HG03439 (cell line): ENCODE measurements at regions not wholly inside any gene's neighbourhood (a gene's known extent, or its start where the extent isn't known, plus 50 kb on each side); places are given as distances from the start of the nearest gene placed in this dataset.
"Not testable (repeated sequence)": the region's sequence is repeated elsewhere in the genome, so short reads cannot be mapped to it uniquely, and the experiment has no call there.

Experiments used
- ATAC-seq: cut with Tn5 transposase; IDR thresholded peaks from one replicate; pipeline ENCODE4 v1.9.1; 2021; ENCODE audit warnings: mild to moderate bottlenecking, moderate library complexity; ENCODE audit not compliant: unreplicated experiment

DNA sequence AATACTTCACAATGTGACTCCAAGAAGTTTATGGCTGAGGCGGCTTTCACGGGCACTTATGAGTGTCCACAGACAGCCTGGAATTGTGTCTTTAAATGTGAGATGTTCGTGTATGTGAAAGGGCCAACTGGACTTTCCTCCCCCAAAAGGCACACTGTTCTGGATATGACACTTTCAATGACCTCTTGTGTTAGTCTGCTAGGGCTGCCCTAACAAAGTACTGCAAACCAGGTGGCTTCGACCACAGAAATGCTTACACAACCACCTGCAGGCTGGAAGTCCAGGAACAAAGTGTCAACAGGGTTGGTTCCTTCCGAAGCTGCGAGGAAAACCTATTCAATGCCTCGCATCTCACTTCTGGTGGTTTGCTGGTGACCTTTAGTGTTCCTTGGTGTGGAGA lies 281.7 kb downstream of the ANAPC1 start:
- not testable (repeated sequence) for ATAC-seq

DNA sequence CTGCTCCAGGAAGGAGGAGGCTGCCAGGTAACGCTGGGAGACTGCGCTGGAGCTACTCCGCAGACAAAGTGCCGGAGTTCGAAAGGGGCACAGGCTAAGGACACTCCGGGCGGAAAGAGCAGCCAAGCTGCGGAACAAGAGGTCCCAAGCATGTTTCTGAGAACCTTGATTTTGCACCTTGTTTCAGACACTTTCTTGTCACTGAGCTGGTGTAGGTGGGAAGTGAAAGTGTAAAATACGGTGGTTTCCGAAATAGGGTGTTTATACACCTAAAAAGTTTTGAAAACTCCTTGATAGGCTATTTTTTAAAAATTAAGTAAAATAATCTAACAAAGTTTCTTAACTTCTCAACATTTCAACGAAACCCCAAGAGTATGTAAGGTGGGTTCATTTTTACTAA lies 278.2 kb downstream of the ANAPC1 start:
- ATAC-seq = not testable (repeated sequence)

DNA sequence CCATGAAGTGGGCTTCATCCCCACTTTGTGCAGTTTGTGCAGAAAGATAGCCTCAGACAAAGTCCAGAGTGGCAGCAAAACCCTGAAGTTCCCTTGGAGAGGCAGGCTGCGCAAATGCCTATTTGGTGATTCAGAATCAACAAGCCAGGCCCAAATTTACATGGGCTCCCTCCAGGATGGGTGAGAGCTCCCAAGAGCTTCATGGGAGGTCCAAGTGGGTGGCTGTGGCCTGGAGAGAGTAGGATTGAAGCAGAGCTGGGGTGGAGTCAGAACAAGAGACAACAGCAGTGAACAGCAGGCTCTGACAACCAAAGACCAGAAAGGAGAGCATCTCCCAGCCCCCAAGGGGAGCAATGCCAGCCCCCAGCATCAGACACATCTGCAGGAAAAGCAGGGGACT lies 277.4 kb downstream of the ANAPC1 start:
- not testable (repeated sequence) for ATAC-seq

DNA sequence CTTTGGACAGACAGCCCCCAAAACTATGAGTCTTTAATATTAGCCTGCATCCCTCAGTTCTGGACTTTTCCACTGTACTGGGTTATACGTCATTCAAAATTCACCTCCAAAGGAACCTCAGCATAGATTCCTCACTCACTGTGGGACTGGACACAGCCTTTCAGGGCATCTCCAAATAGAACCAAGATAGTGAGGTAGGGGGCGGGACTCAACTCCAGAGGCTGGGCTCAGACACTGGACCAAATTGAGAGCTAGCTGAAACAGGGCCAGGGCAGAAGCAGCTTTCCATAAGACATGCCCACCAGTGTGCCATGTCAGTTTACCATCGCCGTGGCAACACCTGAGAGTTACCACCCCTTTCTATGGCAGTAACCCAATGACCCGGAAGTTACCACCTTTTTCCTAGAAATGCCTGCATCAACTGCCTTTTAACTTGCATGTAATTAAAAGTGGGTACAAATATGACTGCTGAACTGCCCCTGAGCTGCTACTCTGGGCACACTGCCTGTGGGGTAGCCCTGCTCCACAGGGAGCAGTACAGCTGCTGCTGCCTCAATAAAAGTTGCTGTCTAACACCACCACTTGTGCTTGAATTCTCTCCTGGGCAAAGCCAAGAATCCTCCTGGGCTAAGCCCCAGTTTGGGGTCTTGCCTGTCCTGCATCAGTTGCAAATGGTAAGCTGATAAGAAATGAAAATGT lies 274.7 kb downstream of the ANAPC1 start:
- not testable (repeated sequence) for ATAC-seq

DNA sequence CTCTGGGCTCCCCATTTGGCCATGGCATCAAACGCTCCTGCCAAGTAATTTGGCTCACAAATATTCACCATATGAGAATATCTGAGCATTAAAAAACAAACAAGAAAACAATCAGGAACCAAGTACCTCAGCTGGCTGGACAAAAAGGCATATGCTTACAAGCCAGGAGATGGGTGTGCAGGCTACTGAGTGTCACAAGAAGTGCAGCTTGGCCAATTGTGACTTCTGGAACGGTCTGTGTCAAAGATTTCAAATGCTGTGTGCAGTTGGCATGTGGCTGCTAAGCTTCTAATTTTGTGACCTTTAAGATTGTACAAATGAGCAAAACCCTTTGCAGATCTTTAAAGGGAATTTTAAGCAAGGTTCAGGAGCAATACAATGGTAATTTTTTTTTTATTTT lies 274.0 kb downstream of the ANAPC1 start:
- ATAC-seq = not testable (repeated sequence)

DNA sequence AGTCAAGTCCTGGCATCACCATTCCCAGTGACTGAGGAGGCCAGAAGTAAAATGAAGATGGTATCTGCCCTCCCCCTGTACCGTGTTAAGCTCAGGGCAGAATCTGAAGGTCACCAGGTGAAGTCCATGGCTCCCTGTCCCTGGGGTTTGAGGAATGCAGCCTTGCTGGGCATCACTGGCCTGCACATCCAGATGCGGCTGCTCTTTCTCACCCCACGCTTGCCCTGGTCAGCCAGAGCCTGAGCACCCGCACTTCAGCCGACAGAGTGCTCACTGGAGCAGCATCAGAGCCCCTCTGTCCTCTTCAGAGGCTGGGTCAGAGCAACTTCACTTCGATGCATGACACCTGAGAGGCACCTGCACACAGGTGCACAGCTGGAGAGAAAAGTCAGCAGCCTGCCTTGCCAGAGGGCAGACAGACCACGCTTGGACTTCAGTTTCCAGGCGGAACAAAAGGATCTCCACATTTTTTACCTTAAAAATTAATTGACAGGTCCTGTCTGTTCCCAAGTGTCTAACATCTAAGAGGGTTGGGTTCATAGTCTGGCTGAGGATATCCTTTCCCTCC lies 267.3 kb downstream of the ANAPC1 start:
- ATAC-seq = no peak

DNA sequence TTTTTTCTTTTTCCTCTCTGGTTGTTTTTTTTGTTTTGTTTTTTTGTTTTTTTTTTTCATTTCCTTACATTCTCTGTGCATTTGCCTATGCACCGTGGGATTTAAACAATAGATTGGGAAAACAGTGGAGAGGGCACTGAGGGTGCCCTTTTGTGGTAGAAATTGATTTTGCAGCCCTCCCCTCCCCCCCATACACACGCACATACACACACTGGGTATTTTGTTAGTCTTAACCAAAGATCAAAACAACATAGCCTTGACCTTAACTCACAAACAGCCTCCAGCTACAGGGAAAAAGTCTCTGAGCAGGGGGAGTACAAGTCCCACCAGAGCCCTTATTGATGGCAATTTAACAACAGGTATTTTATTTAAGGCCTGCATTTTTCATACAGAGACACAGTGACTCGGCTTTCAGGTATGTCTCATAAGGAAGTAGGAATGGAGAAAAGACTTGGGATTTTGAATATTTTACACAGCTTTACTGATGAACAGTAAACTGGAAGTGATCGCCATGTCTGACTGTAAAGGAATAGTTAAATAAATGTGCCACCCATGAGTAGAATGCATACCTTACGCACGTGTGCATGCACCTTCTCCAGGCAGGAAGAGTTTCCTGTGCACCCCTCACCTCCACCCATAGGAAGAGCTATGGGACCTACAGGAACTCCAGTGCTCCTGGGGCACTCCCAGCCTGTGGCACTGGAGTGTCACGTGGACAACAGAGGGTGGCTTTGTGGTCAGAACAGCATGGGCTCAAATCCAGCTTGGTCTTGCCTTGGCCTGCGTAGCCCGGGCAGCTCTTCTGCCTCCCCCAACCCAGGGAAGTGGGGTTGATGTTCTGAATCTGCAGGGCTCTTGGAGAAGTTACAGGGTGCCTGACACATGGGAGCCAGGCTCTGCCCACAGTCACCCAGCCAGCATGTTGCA lies 266.4 kb downstream of the ANAPC1 start:
- no peak for ATAC-seq

DNA sequence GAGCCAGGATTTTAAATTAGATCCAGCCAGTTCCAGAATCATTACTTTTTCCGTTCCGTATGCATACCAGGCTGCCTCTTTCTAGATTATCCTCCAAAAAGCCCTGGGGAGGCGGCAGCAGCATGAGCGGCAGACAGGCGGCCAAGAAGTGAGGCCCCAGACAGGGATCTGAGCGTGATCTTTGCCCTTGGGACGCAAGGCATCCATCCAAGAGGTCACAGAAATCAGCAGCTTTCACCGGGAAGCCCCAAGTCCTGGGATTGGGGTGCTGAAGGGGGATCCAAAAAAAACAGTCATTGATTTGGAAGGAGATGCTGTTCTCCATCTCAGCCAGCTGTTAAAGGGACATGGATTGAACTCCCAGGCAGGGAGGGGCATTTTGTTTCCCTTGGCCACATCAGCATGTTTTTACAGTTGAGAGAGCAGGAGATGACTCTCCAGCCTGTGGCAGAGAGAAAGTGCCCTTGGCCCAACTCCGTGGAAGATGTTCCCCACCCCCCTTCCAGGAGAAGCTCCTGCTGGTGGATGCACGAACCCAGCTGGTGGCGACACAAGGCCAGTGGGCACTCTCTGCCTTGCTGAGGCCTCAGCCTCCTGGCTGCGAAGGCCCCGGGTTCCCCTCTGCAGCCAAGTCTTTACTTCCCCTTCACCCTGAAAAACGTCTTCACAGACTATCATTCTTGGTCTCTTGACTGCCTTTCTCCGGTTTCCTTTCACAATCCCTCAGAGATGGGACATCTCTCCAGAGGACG lies 265.6 kb downstream of the ANAPC1 start:
- no peak for ATAC-seq

DNA sequence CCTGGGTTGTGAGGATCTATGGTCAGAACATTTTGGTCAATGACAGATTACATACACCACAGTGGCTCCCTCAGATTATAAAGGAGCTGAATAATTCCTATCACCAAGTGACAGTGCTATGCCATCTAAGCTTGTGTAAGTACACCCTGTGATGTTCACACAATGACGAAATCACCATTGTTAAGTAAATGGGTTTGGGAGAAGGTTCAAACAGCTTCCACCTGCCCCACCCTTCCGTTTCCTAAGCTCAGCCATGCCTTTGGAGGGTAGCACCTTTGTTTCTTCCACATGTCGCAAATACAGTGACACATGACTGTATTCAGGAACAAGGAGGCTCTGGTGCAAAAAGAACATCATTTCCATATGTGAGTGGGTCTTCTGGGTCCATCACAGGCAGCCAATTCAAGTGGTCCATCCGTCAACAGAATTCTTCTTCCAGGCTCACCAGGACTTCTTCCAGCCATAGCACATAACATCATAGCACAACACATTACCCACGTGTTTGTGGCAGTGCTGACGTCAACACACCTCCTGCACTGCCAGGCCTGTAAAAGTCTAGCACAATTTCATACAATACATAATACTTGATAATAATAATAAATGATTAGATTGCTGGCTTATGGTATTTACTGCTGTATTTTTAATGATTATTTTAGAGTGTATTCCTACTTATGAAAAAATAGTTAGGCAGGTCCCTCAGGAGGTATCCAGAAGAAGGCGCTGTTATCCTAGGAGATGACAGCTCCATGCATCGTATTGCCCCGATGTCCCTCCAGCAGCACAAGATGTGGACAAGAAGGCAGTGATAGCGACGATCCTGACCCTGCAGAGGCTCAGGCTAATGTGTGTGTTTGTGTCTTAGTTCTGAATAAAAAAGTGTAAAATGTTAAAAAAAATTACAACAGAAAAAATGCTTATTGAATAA lies 264.8 kb downstream of the ANAPC1 start:
- no peak for ATAC-seq

DNA sequence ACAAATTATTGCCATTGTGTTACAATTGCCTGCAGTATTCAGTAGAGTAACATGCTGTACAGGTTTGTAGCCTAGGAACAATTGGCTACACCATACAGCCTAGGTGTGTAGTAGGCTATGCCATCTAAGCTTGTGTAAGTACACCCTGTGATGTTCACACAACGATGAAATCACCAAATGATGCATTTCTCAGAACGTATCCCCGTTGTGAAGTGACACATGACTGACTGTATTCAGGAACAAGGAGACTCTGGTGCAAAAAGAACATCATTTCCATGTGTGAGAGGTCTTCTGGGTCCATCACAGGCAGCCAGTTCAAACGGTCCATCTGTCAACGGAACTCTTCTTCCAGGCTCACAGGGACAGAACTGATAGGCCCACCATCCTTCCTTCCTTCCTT lies 263.7 kb downstream of the ANAPC1 start:
- no peak for ATAC-seq

DNA sequence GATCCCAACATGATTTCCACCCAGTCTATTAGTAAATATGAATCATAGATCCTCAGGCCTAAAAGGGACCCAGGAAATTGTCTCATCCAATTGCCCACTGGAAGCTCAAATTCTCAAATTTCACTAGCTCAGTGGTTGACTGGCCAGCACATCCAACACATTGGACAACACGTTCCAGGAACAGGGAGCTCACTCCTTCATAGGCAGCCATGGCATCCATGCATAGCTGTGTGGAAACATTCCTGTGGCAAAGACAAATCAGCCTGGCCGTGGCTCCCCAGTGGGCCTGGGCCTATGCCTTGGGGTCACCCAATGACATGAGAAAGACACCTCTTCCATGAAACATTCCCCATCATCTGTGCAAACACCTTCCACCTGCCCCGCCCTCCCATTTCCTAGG lies 261.1 kb downstream of the ANAPC1 start:
- ATAC-seq = no peak

DNA sequence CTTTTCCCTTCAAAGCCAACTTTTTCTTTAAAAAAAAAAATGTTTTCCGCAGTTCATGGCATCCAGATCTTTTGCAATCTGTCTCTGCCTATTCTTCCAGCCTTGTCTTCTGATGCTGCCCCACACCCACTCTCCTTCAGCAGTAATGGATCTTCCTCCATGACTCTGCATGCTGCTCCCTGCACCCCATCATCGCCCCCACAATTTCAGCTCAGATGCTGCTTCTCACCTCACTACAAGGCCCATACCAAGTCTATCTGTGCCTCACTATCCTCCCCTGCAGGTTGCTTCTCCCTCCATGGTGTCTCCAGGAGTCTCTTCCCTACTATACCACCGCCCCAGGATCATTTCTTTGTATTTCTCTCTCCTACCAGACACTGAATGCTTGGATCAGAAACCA lies 260.6 kb downstream of the ANAPC1 start:
- no peak for ATAC-seq

DNA sequence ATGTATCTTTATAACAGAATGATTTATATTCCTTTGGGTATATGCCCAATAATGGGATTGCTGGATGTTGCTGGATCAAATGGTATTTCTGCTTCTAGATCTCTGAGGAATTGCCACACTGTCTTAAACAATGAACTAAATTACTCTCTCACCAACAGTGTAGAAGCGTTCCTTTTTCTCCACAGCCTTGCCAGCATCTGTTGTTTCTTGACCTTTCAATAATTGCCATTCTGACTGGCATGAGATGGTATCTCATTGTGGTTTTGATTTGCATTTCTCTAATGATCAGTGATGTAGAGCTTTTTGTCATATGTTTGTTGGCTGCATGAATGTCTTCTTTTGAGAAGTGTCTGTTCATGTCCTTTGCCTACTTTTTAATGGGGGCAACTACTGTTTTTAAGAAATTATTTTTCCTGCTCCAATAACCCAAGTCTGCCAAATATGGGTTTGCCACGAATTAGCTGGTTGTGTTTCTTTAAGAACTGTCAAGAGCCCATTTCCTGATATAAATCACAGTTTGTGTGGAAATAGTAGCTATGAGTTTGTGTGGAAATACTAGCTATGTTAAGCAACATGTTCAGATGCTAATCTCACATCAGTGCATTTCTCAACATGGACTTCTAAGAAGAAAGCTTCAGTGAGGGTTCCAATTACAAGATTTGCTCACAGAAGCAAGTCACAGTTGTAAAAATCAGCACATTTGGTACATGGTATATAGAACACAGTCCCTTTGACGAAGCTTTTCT lies 259.4 kb downstream of the ANAPC1 start:
- no peak for ATAC-seq

DNA sequence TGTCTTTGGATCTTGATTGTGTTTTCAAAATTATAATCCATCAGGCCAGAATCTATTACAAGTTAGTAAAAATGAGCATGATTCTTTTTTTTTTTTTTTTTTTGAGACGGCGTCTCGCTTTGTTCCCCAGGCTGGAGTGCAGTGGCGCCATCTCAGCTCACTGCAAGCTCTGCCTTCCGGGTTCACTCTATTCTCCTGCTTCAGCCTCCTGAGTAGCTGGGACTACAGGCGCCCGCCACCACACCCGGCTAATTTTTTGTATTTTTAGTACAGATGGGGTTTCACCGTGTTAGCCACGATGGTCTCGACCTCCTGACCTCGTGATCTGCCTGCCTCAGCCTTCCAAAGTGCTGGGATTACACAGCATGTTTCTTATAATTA lies 258.8 kb downstream of the ANAPC1 start:
- not testable (repeated sequence) for ATAC-seq

DNA sequence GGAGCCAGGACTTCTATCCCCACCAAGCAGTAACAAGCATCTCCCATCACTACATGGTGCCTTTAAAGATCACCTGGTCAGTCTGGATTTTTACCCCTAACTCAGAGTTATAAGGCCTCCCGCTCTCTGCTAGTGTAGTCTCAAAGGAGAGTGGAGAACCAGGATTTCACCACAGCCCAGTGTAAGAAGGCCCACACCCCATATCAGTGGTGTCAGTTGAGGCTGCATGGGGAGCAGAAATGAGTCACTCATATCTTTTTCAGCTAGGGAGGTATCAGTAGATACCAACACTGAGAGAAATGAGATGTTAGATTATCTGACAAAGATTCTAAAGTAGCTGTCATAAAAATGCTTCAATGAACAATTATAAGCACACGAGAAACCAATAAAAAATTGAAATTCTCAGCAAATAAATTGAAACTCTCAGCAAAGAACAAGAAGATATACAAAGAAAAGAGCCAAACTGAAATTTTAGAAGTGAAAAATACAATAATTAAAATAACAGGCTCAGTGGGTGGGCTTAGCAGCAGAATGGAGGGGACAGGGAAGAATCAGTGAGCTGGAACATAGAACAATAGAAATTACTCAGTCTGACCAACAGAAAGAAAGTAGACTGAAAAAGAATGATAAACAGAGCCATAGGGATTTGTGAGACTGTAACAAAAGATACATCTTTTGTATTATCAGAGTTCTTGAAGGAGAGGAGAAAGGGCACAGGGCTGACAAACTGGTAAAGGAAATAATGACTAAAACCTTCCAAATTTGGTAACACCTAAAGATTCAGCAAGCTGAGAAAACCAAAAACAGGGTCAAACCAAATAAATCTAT lies 257.7 kb downstream of the ANAPC1 start:
- ATAC-seq = no peak

DNA sequence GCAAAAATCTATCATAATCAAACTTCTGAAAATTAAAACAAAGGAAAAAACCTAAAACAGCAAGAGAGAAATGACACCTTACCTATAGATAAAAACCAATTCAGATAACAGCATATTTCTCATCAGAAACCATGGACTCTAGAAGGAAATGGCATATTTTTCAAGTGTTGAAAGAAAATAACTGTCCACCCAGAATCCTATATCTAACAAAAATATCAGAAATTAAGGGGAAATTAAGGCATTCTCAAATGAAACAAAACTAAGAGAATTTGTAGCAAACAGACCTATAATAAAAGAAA lies 257.2 kb downstream of the ANAPC1 start:
- no peak for ATAC-seq

DNA sequence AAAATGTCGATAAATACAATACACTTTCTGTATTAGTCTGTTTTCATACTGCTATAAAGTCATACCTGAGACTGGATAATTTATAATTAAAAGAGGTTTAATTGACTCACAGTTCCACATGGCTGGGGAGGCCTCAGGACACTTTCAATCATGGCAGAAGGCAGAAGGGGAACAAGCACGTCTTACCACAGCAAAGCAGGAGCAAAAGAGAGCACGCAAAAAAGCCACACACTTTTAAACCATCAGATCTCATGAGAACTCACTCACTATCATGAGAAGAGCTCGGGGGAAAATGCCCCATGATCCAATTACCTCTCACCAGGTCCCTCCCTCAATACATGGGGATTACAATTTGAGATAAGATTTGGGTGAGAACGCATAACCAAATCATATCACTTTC lies 256.7 kb downstream of the ANAPC1 start:
- no peak for ATAC-seq

DNA sequence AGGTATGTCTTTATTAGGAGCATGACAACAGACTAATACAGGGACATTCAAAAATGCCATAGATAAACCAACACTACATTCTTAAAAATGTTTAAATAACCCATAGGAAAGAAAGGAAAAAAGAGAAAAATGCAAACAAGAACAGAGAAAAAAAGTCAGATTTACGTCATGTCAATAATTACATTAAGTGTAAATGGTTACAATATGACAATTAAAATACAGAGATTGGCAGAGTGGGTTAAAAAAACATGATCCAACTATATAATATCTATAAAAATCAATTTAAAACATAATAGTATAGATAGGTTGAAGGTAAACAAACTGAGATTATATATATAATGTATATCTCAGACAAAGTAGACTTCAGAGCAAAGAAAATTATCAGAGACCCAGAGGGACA lies 255.8 kb downstream of the ANAPC1 start:
- no peak for ATAC-seq

DNA sequence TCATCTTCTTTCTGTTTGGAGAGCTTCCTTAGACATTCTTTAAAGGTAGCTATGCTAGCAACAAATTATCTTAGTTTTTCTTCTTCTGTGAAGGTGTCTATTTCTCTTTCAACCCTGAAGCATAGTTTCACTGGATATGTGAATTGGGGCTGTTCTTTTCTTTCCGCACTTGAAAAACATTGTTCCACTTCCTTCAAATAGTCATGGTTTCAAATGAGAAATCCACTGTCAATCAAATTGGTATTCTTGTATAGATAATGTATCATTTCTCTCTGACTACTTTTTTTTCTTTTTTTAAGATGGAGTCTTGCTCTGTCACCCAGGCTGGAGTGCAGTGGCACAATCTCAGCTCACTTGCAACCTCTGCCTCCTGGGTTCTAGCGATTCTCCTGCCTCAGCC lies 254.0 kb downstream of the ANAPC1 start:
- ATAC-seq = no peak
